SHP77 treated with DMSO at 0.1 percent for 48 hours (cell line): ENCODE measurements at regions not wholly inside any gene's neighbourhood (a gene's known extent, or its start where the extent isn't known, plus 50 kb on each side); places are given as distances from the start of the nearest gene placed in this dataset.

Experiments
- DNase-seq: peaks from one replicate; lab custom pipeline; 2025; lab: John Stamatoyannopoulos, UW

DNA sequence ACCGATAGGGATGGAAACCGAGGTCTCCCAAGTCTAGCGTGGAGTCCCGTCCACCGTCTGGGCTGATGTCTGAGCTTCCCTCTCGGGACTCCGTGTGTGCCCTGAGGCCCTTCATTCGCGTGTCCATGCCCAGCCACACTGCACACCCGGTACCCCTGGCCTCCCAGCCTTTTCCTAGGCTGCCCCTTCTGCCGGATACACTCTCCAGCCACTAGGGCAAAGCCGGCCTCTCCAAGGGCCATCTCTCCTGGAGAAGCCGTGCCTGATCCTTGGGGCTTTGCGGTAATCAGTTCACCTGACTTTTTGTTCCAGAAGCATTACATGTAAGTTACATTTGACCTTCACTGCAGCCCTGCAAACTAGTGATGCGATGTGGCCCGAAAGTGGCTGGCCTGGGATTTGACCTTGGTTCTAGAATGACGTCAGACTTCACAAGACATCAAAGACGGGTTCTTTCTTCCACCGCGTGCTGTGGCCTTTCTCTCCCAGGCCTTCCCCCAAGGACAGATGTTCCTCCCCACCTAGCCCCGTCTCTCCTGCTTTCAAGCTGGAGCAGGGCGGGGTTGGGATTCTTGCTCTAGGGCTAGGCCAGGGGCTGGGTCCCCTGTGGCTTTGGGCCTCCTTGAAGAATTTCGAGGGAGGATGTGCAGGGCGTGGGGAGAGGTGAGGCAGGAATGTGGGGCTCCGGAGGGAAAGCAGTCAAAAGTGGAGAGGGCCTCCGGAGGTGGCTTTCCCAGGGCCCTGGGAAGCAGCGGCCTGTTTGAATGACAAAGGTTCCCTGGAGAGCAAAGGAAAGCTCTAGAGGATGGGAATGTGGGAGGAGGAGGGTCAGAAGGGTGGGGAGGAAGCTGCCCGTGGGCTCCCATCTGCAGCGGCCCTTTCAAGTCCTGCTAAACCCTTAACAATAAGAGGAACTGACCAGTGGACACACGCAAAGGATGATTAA, 49.7 kb upstream of the SLC2A1 start:
- DNase-seq = no peak
